ENCODE measurements at regions not wholly inside any gene's neighbourhood (a gene's known extent, or its start where the extent isn't known, plus 50 kb on each side); places are given as distances from the start of the nearest gene placed in this dataset.
"Not testable (repeated sequence)": the region's sequence is repeated elsewhere in the genome, so short reads cannot be mapped to it uniquely, and the experiment has no call there.

DNA sequence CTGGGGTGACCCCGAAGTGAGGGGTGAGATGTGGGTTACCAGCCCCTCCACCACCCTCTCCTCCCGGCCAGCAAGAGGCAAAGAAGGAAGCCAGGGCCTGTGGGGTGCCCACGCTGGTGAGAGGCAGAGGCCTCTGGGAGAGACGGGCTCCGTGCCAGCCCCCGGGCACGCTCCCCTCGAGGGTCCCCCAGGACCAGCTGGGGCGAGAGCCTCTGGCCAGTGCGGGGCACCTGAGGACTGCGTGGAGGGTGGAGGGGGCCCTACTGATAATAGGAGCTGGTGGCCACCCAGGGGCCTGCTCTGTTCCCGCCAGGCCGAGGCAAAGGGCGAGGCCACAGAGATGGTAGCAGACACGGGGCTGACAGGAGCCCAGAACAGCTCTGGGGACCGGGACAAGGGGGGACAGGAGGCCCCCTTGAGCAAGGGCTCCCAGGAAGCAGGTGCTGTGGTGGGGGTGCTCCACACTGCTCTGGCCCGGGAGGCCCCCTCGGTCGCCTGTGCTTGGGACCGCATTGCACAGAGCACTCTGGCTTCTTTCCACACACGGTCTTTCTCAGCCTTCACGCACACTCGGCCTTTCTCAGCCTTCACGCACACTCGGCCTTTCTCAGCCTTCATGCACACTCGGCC lies 226.9 kb downstream of the TTLL2 start:
- no peak for DNase-seq

- DNase-seq: no peak
Measured at GRCh38 chr6:167552258-167552630, 227.4 kb downstream of the TTLL2 start.

DNA sequence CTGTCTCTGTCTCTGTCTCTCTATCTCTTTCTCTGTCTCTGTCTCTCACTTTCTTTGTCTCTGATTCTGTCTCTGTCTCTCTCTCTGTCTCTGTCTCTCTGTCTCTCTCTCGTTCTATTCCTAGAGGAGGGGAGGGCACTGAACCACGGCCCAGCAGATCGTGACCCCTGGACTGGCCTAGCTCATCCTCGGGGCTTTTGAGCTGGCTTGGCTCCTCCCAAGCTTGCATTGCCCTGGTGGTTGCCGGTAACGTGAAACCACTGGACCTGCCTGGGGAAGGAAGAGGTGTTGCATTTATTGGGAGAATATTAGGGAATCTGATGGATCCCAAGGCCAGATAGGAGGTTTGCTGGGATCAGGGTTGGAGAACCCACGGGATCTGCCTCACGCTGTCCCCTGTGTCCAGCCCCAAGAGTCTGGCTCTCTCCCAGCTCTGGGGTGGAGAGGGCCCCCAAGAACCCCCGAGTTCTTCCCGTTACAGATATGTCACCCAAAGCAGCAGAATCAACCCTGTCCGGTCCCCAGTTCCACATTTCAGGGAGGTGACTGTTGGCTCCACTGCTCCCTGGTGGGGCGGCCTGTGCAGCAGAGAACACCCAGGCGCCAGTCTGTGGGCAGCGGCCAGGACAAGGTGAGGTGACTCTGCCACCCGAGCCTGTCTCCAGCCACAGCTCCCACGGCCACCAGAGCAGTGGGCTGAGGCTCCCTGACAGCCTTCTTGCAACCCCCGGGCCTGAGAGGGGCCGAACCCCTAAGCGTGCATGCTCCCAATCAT lies 228.3 kb downstream of the TTLL2 start:
- DNase-seq: no peak

DNA sequence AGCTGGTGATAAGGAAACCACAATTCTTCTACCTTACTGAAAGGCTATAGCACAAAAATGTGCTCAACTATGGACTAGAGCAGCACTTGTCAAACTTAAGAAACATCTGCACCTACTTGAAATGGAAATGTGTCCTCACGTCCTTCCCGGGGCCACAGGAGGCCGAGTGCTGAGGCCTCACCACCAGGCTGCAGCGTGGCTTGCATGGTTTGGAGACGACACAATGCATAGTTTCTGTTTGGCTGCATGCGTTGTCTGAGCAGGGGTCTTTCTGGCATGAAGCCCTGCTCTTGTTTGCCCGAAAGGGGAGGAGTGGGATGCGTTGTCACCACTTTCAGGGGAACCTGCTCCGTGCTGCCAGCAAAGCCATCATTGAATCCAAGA lies 228.8 kb downstream of the TTLL2 start:
- DNase-seq: no peak

DNA sequence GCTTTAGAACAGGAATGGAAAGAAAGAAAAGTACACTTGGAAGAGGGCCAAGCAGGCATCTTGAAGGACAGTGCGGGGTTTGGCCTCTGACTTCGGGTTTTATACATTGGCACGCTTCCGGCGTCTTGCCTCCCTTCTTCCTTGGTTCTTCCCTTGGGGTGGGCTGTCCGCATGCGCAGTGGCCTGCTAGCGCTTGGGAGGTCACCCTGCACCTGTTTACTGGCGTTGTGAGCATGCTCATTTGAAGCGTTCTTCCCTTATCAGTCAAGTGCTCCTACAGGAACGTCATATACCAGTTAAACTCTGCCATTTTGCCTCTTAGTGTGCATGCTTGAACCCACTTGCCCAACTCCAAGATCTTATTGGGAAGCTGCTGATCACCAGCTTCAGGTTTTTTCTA lies 230.0 kb downstream of the TTLL2 start:
- DNase-seq: no peak

DNA sequence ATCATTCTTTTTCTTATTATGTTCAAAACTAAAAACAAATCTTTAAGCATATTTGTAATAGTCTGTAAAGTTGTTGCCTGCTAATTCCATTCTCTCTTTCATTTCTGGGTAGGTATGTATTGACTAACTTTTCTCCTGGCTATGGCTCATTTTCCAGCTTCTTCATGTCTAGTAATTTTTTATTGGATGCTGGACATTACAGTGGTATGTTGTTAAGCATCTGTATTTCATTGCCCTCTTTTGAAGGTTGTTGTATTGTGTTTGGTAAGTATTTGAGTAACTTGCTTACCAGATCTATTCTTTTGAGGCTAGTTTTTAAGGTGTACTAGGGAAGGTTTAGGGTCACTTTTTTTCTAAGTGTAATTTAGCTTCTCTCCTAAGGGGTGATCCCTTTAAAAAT lies 230.9 kb downstream of the TTLL2 start:
- no peak for DNase-seq

- no peak for DNase-seq
Measured at GRCh38 chr6:167557675-167558074, 232.8 kb downstream of the TTLL2 start.

DNA sequence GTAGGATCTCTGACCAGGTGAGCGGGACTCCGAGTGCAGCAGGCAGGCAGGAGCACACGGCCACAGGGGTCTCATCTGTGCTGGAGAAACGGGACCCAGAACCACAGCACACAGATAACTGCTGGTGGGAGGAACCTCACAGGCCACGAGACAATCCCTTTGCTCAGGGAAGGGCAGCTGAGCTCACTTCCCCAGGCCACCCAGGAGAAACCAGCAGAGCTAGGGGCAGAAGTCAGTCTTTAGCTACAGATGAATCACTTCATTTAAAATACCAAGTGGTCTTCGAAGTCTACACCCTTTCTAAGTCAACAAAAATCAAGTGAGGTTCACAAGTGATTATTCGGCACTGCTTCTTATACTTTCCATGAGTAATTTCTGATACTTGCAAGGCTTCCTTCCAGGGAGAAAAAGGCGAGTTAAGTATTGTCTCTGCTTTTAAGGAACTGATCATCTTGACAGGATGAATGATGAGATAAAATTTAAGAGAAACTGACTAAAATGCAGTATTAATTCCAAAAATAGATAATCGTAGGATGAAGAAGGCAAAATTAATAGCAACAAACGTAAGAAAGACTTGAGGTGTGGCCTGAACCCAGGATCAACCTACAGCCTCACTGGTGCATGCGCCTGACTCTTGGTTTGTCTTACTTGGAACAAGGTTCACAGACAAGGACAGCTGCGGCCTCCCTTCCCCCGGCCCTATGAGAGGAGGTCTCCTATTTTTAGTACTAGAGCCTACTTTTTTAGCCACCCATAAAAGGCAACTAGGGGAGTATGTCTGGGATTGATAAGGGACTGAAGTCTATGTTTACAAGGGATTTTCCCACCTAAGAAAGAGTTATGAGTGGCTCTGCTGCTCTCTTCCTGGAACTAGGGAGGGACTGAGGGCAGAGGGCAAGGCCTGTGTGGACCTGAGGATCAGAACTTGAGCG lies 233.6 kb downstream of the TTLL2 start:
- DNase-seq: no peak

DNA sequence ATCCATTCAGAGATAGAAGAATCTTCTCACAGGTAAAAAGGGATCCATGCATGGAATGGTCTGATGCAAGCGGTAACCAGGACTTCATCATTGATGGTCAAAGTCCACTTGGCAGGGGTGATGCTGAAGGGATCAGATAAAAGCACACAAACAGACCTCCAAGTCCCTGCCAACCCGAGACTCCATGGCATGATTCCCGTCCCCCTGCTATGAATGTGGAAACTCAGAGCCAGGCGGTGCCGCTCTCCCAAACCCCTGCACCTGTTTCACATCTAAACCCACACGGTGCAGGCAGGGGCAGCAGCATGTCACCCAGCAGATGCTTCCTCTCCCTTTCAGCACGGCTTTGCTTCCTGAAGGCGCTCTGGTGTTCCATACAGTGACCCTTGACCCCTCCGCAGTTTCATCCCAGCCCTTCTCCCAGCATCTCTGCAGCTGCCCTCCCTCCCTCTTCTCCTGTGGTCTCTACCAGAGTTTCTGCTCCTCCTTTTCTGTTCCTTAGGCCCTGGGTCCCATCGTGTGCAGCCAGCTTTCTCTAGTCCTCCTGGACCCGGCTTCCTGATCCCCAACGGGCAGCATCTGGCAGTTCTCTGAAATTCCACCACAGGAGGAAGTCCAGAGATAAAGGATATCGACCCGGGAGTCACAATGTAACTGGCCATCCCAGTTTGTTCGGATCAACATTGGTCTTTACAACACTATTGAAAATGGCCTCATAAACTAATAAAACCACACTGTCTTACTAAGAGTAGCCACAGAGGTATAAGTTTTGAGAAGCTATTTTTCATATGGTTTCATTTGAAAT lies 235.0 kb downstream of the TTLL2 start:
- no peak for DNase-seq

- DNase-seq: no peak
Measured at GRCh38 chr6:167560673-167561569, 236.0 kb downstream of the TTLL2 start.

DNA sequence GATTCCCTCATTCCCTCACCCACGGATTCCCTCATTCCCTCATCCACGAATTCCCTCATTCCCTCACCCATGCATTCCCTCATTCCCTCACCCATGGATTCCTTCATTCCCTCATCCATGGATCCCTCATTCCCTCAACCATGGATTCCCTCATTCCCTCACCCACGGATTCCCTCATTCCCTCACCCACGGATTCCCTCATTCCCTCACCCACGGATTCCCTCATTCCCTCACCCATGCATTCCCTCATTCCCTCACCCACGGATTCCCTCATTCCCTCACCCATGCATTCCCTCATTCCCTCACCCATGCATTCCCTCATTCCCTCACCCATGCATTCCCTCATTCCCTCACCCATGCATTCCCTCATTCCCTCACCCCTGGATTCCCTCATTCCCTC lies 238.0 kb downstream of the TTLL2 start:
- DNase-seq: not testable (repeated sequence)

- no peak for DNase-seq
Measured at GRCh38 chr6:167564416-167565250, 239.7 kb downstream of the TTLL2 start.

DNA sequence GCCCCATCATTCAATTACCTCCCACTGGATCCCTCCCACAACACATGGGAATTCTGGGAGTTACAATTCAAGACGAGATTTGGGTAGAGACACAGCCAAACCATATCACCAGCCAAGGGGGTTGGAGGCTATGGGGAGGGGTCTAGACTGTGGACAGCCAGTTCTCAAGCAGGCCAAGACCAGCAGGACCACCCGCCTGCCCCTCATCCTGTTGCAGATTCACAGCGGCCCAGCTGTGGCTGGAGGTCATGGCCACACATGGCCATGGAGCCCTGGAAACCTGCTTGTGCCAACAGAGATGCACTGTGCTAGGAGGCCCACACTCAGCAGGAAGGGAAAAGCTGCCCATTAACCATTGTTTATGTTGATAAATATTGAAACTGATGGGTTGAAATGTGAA lies 240.5 kb downstream of the TTLL2 start:
- no peak for DNase-seq

GRCh38 chr6:167565884-167566599 lies 241.2 kb downstream of the TTLL2 start:
- DNase-seq: peak; percentile 82

GRCh38 chr6:167566711-167567141 lies 241.8 kb downstream of the TTLL2 start:
- no peak for DNase-seq

DNA sequence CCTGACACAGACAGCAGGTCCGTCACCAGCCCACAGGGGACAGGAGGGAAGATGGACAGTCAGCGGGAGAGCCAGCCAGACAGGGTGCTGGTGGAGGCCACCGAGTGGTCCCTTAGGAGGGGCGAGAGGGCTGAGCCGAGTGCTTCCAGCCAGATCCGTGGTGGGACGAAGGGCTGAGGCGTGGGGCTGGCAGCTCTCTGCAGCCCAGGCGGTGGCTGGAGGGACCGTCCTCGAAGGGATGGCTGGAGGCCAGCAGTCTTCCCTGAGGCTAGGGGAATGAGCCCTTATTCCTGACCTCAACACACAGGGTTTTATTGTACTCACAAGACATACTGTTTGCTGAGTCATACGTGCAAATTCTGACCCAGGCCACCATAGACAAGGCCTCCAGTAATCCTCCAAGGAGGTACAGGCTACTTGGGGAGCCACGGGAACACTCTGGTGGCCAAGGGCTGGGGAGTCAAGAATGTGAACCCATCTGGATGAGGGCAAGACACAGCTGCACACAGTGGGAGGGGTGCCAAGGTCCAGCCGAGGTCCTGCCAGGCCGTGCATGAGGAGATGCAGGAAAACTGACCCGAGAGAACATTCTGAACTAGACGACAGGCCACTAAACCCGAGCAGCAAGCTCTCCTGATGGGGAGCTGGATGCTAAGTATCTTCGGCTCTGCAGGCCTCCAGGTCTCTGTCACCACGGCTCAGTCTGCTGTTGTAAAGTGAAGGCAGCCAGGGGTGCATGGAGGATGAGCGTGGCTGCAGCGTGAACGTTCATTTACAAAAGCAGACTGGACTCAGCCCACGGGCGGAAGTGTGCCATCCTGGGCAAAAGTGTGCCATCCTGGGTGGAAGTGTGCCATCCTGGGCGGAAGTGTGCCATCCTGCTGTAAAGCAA lies 242.5 kb downstream of the TTLL2 start:
- no peak for DNase-seq

DNA sequence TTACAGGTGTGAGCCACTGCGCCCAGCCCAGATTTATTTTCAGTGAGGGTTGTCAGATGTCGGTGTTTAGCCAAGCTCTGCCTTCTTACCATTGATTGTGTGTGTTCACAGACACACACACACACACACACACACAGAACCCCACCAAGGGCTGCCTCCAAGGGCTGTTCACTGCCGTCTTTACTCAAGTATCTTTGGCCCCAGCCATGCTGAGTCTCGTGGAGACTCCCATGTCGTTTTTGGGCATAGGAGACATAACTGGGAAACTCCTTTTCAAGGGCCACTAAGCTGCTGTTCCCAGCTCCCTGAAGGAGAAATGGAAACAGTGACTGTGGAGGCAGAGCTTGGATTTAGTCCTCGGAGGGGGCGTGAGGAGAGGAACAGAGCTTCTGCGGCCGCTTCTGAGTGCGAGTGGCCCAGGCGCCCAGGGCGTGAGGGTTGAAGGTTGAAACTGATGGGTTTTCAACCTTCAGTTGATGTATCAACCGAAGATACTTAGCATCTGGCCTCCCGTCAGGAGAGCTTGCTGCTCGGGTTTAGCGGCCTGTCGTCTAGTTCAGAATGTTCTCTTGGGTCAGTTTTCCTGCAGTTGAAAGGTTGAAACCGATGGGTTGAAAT lies 243.6 kb downstream of the TTLL2 start:
- no peak for DNase-seq

- DNase-seq: no peak
Measured at GRCh38 chr6:167569041-167569805, 244.3 kb downstream of the TTLL2 start.
